Non-pigmented ciliary epithelial cell (primary cell): ENCODE measurements at regions not wholly inside any gene's neighbourhood (a gene's known extent, or its start where the extent isn't known, plus 50 kb on each side); places are given as distances from the start of the nearest gene placed in this dataset.
"Not testable (repeated sequence)": the region's sequence is repeated elsewhere in the genome, so short reads cannot be mapped to it uniquely, and the experiment has no call there.

Source experiments
- DNase-seq: peaks from one replicate; pipeline ENCODE4 v3.0.0-alpha.2; 2010; ENCODE audit warnings: low read depth

- DNase-seq, result no peak
These were observed 371.7 kb upstream of the DEPDC1 start for GRCh38 chr1:68868606-68869005.

- no peak for DNase-seq
These were observed 376.3 kb upstream of the DEPDC1 start for GRCh38 chr1:68873144-68873543.

- DNase-seq, result not testable (repeated sequence)
These were observed 384.7 kb upstream of the DEPDC1 start for GRCh38 chr1:68881330-68882194.

- no peak for DNase-seq
These were observed 392.6 kb upstream of the DEPDC1 start for GRCh38 chr1:68889471-68889870.

GRCh38 chr1:68890736-68891135 is 393.9 kb upstream of the DEPDC1 start:
- DNase-seq, result no peak

- DNase-seq, result no peak
These were observed 407.6 kb upstream of the DEPDC1 start for GRCh38 chr1:68904477-68904876.

- no peak for DNase-seq
These were observed 409.5 kb upstream of the DEPDC1 start for GRCh38 chr1:68906431-68906830.

- no peak for DNase-seq
These were observed 410.6 kb upstream of the DEPDC1 start for GRCh38 chr1:68907491-68907890.

- no peak for DNase-seq
These were observed 411.4 kb upstream of the DEPDC1 start for GRCh38 chr1:68908316-68908715.

GRCh38 chr1:68916221-68916902 is 419.5 kb upstream of the DEPDC1 start:
- DNase-seq, result peak; percentile 60

- DNase-seq, result no peak
These were observed 420.6 kb upstream of the DEPDC1 start for GRCh38 chr1:68917456-68917855.

- no peak for DNase-seq
These were observed 421.7 kb upstream of the DEPDC1 start for GRCh38 chr1:68918563-68918962.

GRCh38 chr1:68919075-68919474 is 422.2 kb upstream of the DEPDC1 start:
- DNase-seq, result no peak

- not testable (repeated sequence) for DNase-seq
These were observed 426.7 kb upstream of the DEPDC1 start for GRCh38 chr1:68923475-68924088.

- DNase-seq, result no peak
These were observed 433.2 kb upstream of the DEPDC1 start for GRCh38 chr1:68930101-68930500.

- DNase-seq, result no peak
These were observed 439.6 kb upstream of the DEPDC1 start for GRCh38 chr1:68936530-68936929.

- DNase-seq, result no peak
These were observed 441.3 kb upstream of the DEPDC1 start for GRCh38 chr1:68938051-68938666.

- DNase-seq, result no peak
These were observed 453.2 kb upstream of the DEPDC1 start for GRCh38 chr1:68950036-68950435.

- DNase-seq, result no peak
These were observed 456.4 kb upstream of the DEPDC1 start for GRCh38 chr1:68953311-68953710.

- no peak for DNase-seq
These were observed 458.0 kb upstream of the DEPDC1 start for GRCh38 chr1:68954841-68955240.

- no peak for DNase-seq
These were observed 458.5 kb upstream of the DEPDC1 start for GRCh38 chr1:68955424-68955823.

- no peak for DNase-seq
These were observed 462.1 kb upstream of the DEPDC1 start for GRCh38 chr1:68958958-68959357.
